ENCODE measurements at regions not wholly inside any gene's neighbourhood (a gene's known extent, or its start where the extent isn't known, plus 50 kb on each side); places are given as distances from the start of the nearest gene placed in this dataset.

DNA sequence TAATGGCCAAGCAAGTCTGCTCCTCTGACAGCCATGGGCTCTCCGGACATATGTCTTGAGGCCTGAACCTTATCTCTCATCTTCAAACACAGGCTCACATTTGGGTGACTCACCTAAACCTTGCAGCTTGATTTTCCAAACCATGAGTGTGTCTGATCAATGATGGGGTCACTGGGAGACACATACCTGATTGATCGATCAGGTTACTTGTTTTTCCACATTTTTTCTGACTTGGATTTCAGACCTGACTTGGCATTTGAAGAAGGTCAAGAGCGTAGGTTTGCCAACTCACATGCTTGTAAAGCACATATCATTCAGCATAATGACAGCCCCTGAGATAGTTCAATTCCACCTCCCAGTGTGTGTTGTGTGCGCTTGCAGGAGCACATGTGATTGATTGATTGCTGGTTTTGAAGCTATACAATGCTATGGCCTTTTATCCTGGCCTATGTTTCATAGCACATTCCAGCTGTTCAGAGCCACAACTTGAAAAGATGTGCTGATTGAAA, 116.7 kb upstream of the KIRREL3 start:
- DNase-seq (ENCODE audit: low read depth) = no peak

DNA sequence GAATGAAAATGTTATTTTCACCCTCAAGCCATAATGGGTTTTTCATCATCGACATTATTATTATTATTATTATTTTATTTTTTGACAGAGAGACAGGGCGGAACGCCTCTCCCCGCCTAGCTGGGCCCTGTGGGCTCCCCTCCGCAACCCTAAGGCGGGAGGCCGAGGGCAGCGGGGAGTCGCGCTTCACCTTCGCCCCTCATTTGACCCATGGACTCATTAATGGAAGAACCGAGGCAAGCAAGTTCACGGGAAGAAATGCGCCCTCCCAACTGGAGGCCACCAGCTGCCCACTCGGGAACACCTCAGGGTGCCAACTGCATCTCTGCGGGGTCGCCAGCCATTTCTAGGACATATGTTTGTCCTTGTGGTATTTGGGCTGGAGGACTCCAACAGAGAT, 115.3 kb upstream of the KIRREL3 start:
- DNase-seq (ENCODE audit: low read depth) = no peak

DNA sequence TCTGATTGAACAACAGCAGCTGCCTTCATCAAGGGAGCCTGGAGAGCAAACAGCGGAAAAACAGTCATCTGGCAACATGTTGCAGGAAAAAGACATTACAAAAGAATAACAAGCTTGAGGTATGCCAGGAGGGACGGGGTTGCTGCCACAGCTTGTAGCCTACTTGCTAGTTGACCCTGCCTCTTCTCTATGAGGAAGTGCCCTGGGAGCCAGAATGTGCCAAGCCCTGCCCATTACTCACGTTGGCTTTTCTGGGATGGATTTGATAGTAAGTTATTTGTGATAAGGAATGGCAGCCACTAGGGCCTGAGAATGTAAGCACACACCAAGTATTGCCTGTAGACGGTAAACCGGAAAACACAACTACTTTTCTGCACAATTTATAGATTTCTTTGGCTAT, 113.5 kb upstream of the KIRREL3 start:
- DNase-seq (ENCODE audit: low read depth) = no peak

DNA sequence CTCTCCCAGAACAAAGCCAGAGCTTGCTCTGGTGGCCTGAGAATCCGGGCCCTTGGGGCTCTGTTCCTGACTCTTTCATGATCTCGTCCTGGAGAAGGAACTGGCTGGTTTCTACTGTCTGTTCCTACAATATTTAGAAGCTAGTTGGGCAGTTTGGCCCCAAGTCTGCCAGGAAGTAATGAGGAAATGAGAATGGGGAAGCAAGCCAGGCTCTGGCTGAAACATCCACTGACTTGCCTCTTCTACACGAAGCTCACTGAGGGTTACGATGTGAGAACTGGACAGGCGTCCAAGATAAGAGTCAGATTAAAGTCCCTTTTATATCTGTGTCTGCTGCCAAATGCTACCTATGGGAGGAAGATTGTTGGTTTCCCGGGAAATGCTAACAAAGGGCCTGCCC, 110.0 kb upstream of the KIRREL3 start:
- no peak for DNase-seq (ENCODE audit: low read depth)

DNA sequence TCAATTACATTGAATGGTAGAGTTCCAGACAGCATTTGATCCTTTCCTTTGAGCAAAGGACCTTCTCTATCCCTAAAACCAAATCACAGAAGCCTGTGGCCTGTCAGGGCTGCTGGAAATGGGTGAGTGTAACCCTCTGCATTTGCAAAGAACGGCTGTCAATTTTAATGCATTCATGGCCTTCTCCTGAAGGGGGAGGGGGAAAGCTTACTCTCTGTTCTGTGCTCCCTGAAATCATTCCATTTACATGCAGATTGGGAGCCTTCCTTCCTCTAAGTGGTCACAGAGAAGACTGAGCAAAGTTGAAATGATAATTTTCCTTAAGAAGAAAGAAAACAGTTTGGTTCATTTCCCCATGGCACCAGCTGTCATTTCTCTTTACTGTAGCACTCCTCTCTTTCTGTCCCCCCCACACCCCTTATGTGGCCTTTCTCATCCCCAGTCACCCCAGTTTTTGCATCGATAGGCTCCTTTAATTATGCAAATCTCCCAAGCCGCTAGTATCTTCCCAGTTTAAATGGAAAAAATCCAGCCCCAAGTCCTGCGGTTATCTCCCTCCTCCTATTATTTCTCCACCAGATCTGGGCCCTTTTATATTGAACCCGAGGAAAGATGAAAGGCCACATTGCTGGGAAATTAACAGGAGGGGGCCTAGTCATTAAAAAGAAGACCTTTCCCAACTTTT, 109.4 kb upstream of the KIRREL3 start:
- no peak for DNase-seq (ENCODE audit: low read depth)

DNA sequence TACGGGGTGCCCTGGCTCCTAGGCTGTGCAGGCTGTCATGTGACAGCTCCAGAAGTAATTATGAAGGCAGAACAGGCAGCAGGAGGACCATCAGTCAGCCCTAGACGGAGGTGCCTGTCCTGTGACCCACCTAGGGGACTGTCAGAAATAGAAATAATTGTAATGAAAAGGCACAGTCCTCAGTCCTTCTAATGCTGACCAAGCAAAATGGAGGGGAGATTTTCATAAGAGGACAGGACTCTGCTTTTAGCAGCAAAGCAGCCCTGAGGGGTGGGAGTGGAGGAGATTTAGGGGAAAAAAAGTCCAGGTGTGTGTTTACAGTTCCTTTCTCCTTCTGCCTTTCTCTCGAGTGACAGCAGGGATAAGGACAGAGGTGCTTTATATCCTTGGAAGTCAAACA, 108.3 kb upstream of the KIRREL3 start:
- no peak for DNase-seq (ENCODE audit: low read depth)

DNA sequence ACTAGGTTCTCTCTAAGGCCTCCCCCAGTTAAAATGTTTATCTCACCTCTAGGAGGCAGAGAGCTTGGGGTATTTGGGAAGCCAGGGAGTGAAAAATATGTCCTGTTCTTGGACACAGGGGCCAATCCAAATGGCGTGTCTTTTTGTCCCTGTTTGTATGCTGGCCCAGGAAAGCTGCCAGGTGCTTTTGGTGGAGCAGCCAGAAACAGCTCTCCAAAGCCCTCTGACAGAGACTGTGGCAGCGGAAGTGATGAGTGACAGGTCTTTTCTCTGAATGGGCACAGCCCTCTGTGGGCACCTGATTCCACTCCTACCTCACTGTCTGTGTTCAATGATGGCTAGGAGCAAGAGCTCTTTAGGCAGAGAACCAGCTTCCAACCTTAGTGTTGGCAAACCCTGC, 106.4 kb upstream of the KIRREL3 start:
- no peak for DNase-seq (ENCODE audit: low read depth)

DNA sequence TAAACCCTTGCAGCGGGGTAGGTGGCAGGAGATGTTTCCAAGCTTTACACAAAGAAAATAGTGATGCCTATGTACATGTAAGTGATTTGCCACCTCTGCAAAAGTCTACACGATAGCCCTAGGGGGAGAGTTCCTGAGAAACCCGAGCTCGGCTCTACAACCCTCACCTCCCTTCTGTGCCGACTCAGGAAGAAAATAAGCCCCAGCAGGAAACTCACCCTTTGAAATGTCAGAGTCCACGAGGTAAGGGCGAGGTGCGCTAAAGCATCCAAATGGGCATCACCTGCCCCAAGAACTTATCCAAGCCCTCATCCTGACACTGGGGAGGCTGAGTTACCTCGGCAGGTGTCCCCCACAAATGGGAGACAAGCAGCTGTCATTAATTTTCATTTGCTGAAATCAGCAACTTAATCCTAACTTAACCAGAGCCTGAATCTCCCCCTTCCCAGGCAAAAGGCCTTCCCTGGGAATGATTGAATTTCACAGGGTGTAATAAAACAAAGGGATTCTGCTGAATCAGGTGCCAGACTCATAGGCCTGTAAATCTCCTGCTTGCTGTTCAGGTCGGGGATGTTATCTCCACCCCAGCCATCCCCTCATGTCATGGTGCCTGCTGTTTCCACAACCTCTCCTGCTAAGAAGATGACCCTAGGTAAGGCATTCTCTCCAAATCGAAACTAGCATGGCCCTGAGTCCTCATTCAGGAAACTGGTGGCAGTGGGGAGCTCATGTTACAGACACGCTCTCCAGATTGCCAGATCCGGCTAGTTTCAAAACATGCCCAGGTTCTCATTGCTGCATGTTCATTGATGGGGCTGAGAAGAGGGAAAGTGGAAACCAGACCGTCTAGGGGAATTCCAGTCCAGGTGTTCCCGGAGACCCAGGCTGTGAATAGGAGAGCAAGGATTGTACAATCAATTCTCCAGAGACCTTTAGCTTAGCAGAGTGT, 105.3 kb upstream of the KIRREL3 start:
- no peak for DNase-seq (ENCODE audit: low read depth)

DNA sequence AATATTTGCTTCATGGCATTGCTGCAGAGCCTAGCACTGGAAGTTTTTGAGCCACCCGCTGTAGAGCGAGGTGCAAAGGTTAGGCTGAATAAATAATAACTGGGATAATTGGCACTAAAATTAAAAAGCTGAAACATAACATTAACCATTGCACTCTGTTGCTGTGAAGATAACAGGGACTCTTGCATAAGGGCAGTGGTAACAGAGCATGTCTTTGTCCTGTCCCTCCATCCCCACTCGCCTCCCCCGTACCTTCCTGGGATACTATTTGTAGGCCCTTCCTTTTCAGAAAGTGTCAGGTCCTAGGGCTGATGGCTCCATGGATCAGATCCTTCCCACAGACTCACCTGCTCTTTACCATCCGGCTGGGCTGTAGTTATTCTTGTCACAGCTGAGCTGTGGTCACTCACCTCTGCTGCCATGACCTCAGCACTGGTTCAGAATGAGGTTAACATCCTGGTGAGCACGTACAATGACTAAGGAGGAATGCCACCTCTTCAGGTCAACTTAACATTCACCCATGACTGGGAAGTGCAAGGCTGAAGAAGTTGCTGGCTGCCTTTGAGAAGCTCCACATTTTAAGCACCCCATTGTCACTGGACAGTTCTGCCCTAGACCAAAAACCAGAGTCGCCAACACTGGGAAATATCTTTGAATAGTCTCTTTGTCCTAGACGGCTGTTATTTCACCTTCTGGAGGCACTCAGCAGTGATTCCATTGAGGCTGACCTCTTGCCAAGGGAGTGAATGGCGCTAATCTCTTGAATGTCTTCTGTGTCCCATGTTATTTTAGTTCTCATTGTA, 103.2 kb upstream of the KIRREL3 start:
- no peak for DNase-seq (ENCODE audit: low read depth)

DNA sequence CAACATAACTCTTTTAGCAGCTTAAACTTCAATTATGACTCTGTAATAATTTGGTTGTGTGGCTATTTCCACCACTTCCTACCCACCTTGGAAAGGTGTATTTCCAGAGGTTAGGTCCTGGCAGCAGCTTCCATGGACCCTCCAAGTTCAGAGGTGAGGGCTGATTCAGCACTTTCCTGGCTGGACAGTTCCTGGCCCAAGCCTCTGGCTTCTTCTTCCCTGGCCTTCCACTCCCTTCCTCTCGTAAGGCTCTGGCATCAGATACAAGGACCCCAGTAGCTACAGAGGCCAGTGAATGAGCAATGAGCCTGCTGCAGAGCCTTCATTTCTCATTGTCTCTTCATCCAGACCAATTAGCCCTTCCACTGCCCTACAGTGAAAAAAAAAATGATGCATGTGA, 98.1 kb upstream of the KIRREL3 start:
- no peak for DNase-seq (ENCODE audit: low read depth)

DNA sequence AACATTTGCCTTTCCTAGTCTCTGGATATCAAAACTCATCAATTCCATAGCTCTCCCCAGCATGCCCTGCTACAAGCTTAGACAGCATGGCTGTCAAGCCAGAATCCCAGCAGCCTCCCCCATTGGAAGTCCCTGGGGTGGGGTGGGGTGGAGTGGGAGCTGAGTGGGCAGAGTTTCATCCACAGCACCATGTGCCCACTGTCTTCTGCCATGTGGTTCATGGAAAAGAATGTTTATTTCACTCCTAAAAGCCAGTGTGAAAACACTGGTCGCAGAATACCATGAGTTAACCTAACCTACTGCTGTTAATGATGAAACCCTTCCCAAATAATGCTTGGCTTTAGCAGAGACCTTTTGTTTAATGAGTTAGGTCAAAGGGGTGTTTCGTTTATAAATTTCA, 80.2 kb upstream of the KIRREL3 start:
- DNase-seq (ENCODE audit: low read depth) = no peak

DNA sequence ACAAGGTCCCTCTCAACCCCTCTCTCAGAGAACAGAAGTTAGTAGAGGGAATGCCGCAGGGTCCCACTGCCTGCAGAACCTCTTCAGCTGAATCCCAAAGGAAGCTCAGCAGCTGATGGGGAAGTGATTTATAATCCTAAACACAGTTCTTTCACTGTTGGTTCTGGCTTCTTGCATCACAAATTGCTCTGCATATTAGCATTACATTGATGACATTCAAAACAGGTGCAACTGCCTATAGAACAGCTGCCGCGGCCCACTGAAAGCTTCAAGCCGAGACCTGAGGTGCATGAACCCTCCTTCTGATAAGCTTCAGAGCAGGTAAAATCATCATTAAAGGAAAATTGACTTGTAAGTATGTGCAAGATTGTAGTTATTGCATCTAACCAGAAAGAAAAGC, 75.2 kb upstream of the KIRREL3 start:
- DNase-seq (ENCODE audit: low read depth) = no peak

DNA sequence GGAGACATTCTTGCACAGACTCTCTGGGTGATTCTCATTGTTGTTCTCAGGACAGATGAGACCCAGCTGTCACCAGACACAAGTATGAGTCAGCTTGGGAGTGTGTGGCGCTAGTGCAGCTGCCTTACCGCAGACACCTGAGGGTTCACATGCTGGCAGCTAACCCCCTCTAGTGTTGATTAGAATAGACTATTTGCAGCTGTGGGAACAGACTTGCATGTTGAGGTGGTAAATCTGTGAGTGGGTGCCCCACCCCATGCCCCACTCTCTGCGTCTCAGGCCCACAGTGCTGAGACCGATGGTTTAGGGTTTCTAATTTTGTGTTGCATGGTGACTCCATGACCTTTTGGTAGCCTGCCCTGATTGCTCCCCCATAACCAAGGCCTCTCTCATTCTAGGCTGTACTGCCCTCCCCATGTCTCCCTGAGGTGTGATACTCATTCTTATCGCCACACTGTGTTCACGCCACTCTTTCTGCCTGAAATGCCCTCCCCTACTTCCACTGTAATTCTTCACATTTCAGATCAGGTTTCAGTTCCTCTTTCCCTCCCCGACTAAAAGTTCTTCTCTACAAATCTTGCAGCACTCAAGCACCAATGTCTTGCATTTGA, 73.7 kb upstream of the KIRREL3 start:
- no peak for DNase-seq (ENCODE audit: low read depth)

DNA sequence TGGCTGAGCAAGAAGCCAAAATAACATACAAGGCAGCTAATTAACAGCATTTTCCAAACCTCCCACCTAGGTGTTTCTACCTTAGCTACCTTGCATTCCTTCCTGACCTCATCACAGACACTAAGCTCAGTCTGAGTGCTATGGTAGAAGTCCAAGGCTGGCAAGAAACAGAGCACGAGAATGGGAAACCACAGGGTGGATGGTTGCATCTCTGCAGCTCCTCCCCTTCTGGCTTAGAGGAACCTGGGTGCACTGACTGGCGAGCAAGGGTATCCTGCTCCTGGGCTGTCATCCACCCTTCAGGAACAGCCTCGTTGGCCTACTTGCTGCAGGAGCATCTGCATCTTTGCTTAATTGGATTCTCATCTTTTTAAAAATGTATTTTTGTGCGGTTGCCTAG, 73.1 kb upstream of the KIRREL3 start:
- no peak for DNase-seq (ENCODE audit: low read depth)

DNA sequence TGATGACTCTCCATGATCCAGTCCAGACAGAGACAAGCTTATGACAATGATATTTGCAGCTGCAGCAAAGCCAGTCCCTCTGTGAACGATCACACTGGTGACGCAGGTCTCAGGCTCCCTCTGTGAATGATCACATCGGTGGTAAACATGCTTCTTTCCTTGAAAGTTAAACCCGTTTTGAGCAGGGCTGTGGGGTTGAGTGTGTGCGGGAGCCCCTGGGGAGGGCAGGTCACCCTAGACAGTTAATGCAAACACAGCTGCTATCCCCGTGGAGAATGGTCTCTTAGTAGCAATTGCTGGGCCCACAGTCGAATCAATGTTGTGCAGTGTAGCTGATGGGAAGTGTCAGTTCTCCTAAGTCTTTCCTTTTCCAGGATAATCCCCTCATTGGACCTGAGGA, 71.0 kb upstream of the KIRREL3 start:
- DNase-seq (ENCODE audit: low read depth) = no peak

DNA sequence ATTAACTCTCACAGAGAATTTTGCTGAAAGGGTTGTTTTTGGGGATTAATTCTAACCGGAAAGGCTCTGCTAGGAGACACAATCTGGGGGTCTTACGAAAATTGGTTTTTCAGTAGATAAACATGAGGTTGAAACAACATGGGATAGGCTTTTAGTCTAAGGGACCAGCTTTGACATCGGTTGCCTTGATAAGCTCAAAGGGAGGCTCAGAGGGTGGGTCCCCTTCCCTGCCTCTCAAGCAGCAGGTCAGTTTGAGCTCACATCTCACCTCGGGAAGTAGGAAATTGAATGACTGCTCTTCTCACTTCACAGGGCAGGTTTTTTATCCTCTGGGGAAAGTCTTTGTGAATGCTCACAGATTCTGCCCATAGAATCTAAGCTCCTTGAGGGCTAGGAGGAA, 70.2 kb upstream of the KIRREL3 start:
- DNase-seq (ENCODE audit: low read depth) = no peak

DNA sequence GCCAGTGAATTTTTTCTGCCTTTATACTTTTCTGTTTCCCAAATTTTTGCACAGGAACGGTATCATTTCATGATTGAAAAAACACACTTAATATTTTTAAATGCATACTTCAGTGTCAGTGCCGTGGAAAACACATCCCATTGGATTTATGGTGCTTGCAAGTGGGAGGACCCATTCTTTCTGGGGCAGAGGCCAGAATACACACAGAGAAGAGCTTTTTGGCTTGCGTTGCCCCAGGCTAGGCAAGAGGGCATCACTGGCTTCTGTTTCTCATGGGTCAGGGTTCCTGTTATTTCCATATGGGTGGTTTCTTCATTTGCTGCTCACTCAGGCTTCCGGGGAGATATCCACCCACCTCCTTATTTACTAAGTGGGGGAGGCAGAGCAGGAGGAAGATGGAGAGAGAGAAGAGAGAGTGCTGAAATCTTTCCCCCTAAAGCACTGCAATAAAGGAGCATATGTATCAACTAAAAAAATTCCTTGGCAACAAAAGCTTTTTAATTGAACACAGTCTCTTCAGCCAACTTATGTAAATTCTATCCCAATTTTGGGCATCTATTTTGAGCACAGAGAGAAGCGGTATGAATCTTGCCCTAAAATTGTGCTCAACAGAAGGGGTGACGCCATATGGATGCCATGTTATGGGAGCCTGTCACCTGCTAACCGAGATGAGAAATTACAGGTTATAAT, 66.0 kb upstream of the KIRREL3 start:
- no peak for DNase-seq (ENCODE audit: low read depth)

DNA sequence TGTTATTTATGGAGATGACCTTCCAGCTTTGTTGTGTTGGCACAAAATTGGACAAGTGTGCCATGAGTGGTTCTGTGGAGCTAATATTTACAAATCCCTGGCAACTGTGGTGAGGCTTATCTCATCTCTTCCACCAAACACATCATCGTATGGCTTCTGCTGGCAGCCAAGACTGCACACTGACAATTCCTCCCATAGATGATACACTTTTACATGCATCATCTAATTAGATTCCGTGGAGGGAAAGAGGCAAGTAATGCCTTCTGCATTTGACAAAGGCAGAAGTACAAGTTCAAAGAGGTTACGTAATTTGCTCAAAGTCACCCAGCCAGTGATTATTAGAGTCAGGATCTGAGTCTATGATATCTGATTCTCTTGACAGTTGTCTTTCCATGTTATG, 62.7 kb upstream of the KIRREL3 start:
- DNase-seq (ENCODE audit: low read depth) = no peak

DNA sequence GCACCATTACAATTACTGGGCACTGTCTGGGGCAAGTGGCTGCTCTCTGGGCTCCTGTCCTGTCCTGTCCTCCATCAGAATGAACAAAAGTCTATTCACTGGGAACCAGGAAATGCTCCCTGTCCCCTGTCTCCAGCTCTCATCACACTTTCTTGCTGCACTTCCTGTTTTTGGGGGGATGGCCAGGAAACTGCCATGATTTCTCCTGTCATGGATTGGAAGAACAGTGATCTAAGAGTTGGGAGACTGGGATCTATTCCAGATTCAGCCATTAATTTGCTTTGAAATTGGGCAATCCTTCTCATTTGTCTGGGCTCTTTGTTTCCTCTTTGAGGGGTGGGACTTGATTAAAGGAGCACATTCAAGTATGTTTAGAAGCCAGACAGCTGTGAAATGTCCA, 61.4 kb upstream of the KIRREL3 start:
- DNase-seq (ENCODE audit: low read depth) = no peak

DNA sequence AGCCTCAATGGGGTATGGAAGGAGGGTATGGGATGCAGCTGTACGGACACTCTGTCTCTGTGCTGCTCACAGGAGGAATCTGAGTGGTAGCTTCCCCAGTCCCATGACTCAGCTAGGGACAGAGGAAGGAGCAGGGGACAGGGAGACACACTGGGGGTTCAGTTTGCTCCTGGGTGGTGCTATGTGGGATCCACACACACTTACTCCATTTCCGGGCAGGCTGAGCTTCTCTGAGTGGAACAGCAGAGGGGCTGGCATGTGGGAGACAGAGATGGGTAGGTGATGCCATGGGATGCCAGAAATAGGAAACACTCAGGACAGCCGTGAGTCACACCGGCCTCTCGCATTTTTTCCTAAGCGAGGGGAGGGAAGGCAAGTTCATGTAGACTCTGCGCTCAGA, 59.2 kb upstream of the KIRREL3 start:
- no peak for DNase-seq (ENCODE audit: low read depth)

DNA sequence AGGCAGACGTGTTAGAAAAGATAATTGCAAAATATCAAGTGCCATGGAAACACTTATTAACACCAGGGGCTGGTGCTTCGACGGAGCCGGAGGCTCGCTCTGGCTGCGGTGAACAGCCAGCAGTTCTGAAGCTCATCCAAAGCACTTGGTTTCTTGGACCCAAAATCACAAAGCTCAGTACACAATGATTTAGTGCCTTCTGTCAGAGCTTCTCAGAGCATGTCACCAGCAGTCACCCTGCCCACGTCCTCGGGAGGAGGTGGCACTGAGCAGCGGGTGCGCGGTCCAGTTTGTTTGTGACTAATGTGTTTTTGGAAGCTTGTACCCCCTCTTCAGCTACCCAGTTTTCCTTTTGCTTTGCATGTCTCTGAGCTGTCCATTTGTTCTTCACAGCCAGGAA, 58.7 kb upstream of the KIRREL3 start:
- DNase-seq (ENCODE audit: low read depth) = no peak

DNA sequence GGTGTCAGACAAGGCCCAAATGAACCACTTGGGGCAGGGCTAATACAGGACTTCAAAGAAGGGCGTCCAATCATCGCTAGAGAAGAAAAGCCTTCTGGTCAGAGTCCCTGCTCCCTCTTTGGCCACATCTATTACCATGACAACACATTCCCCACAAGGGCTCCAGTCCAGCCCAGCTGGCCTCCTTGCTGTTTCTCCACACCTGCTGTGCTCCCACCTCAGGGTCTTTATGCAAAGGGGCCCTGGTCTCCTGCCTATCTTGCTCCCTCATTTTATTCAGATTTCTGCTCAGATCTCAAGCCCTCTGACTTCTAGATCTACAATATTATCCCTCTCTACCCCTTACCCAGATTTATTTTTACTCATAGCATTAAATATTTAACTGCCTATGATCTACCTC, 58.0 kb upstream of the KIRREL3 start:
- no peak for DNase-seq (ENCODE audit: low read depth)
